ENCODE measurements at regions not wholly inside any gene's neighbourhood (a gene's known extent, or its start where the extent isn't known, plus 50 kb on each side); places are given as distances from the start of the nearest gene placed in this dataset.

DNA sequence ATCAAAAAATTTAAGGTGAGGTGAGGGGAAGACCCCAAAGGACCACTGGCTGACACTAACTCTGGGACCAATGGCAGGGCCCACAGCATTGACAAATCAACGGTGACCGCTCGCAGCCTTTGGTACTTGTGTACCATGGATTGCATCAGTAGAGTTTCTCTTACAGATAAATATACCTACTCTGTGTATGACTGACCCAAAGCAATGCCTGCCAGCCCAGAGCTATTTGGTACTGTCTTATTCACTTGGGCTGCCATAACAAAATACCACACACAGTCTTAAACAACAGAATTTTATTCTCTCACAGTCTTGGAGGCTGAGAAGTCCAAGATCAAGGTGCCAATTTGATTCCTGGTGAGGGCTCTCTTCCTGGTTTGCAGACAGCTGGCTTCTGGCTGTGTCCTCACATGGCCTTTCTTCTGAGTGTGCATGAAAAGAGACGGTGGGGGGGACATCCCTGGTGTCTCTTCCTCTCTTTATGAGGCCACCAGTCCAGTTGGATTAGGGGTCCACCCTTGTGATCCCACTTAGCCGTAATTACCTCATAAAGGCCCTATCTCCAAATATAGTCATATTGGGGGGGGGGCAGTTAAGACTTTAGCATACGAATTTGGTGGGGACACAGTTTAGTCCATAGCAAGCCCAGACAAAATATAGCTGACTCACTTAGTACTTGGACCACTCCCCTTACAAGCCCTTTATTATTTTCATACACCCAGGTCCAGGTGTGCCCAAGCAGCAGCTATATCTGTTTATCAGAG is 336.3 kb downstream of the CD83 start:
- TF ChIP-seq, protein P1, sequence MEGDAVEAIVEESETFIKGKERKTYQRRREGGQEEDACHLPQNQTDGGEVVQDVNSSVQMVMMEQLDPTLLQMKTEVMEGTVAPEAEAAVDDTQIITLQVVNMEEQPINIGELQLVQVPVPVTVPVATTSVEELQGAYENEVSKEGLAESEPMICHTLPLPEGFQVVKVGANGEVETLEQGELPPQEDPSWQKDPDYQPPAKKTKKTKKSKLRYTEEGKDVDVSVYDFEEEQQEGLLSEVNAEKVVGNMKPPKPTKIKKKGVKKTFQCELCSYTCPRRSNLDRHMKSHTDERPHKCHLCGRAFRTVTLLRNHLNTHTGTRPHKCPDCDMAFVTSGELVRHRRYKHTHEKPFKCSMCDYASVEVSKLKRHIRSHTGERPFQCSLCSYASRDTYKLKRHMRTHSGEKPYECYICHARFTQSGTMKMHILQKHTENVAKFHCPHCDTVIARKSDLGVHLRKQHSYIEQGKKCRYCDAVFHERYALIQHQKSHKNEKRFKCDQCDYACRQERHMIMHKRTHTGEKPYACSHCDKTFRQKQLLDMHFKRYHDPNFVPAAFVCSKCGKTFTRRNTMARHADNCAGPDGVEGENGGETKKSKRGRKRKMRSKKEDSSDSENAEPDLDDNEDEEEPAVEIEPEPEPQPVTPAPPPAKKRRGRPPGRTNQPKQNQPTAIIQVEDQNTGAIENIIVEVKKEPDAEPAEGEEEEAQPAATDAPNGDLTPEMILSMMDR (IDR thresholded peaks at IDR 0.05), result no peak
- no peak for TF ChIP-seq POLR2A (IDR thresholded peaks at IDR 0.05)
